ENCODE measurements at regions not wholly inside any gene's neighbourhood (a gene's known extent, or its start where the extent isn't known, plus 50 kb on each side); places are given as distances from the start of the nearest gene placed in this dataset.

DNA sequence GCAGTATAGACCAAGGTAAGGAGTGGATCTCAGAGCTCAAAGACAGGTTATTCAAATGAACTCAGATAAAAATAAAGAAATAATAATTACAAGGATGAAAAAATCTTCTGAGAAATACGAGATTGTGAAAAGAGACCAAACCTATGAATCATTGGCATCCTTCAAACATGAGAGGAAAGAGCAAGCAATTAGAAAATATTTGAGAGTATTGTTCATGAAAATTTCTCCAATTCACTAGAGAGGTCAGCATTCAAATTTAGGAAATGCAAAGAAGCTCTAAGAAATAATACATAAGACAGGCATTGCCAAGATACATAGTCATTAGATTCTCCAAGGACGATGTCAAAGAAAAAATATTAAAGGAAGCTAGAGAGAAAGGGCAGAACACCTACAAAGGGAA, 93.5 kb upstream of the GALNTL6 start:
- no peak for TF ChIP-seq EZH2phosphoT487 (IDR thresholded peaks at IDR 0.05; ENCODE audit: borderline replicate concordance, low read length)
- no peak for TF ChIP-seq CTCF (conservative IDR thresholded peaks at IDR 0.05; ENCODE audit: low read depth, low read length)
- no peak for TF ChIP-seq EZH2 (IDR thresholded peaks at IDR 0.05; ENCODE audit: low read length, unreplicated experiment)
- Histone ChIP-seq H3K9me2 (replicated peaks; ENCODE audit: low read length) (no peaks in the 10 kb centered on the region), H3K4me2 (ENCODE audit: low read length) (no peak overlapping the region), H3K9me3 (ENCODE audit: low read length) (no peaks in the 10 kb centered on the region), H4K20me1 (ENCODE audit: low read length) (no peaks in the 10 kb centered on the region), H3K4me1 (ENCODE audit: insufficient read depth, low read length) (no peaks in the 10 kb centered on the region), H3K4me3 (ENCODE audit: low read length) (no peak overlapping the region), H3K9ac (ENCODE audit: low read length) (no peak overlapping the region), H3K27ac (ENCODE audit: low read length) (no peak overlapping the region), H3F3A (ENCODE audit: low read length, unreplicated experiment) (no peaks in the 10 kb centered on the region), H3K79me2 (ENCODE audit: low read length) (no peaks in the 10 kb centered on the region), H3K27me3 (ENCODE audit: low read length) (no peaks in the 10 kb centered on the region), H3K36me3 (ENCODE audit: low read depth, low read length) (no peaks in the 10 kb centered on the region), H2AFZ (ENCODE audit: low read length) (no peak overlapping the region)
- DNase-seq: no peak
- no TSS peak for BruUV-seq (replicated peaks)
- ChIA-PET POLR2A (ENCODE audit: unreplicated experiment) (no interaction called here), CTCF (no interaction called here)
- no peak for ATAC-seq
- intact Hi-C loops (cut with micrococcal nuclease): no loop called here

GRCh38 chr4:171718665-171719064, 94.5 kb upstream of the GALNTL6 start:
- Histone ChIP-seq H3K79me2 (ENCODE audit: low read length) (no peaks in the 10 kb centered on the region), H3K4me3 (ENCODE audit: low read length) (no peak overlapping the region), H3K4me2 (ENCODE audit: low read length) (no peak overlapping the region), H3K27me3 (ENCODE audit: low read length) (no peaks in the 10 kb centered on the region), H4K20me1 (ENCODE audit: low read length) (no peaks in the 10 kb centered on the region), H3K27ac (ENCODE audit: low read length) (no peak overlapping the region), H3K9me3 (ENCODE audit: low read length) (no peaks in the 10 kb centered on the region), H3K36me3 (ENCODE audit: low read depth, low read length) (no peaks in the 10 kb centered on the region), H3F3A (ENCODE audit: low read length, unreplicated experiment) (no peaks in the 10 kb centered on the region), H3K9me2 (replicated peaks; ENCODE audit: low read length) (no peaks in the 10 kb centered on the region), H3K9ac (ENCODE audit: low read length) (no peak overlapping the region), H3K4me1 (ENCODE audit: insufficient read depth, low read length) (no peaks in the 10 kb centered on the region), H2AFZ (ENCODE audit: low read length) (no peak overlapping the region)
- intact Hi-C loops (cut with micrococcal nuclease): no loop called here
- ChIA-PET POLR2A (ENCODE audit: unreplicated experiment) (no interaction called here), CTCF (no interaction called here)
- TF ChIP-seq CTCF (conservative IDR thresholded peaks at IDR 0.05; ENCODE audit: low read depth, low read length): no peak
- no peak for TF ChIP-seq EZH2phosphoT487 (IDR thresholded peaks at IDR 0.05; ENCODE audit: borderline replicate concordance, low read length)
- TF ChIP-seq EZH2 (IDR thresholded peaks at IDR 0.05; ENCODE audit: low read length, unreplicated experiment): no peak
- DNase-seq (no peak), ATAC-seq (no peak)
- no TSS peak for BruUV-seq (replicated peaks)

GRCh38 chr4:171718069-171718468, 95.1 kb upstream of the GALNTL6 start:
- DNase-seq: no peak
- BruUV-seq (replicated peaks): no TSS peak
- ChIA-PET CTCF (no interaction called here), POLR2A (ENCODE audit: unreplicated experiment) (no interaction called here)
- H3K4me1 ChIP-seq (ENCODE audit: insufficient read depth, low read length): no peaks in the 10 kb centered on the region
- H3K27me3 ChIP-seq (ENCODE audit: low read length): no peaks in the 10 kb centered on the region
- no peaks in the 10 kb centered on the region for H4K20me1 ChIP-seq (ENCODE audit: low read length)
- H3K4me2 ChIP-seq (ENCODE audit: low read length): no peak overlapping the region
- ATAC-seq: no peak
- H3K9me3 ChIP-seq (ENCODE audit: low read length): no peaks in the 10 kb centered on the region
- no peak overlapping the region for H3K9ac ChIP-seq (ENCODE audit: low read length)
- no peaks in the 10 kb centered on the region for H3F3A ChIP-seq (ENCODE audit: low read length, unreplicated experiment)
- no peaks in the 10 kb centered on the region for H3K9me2 ChIP-seq (replicated peaks; ENCODE audit: low read length)
- intact Hi-C loops (cut with micrococcal nuclease): no loop called here
- no peak overlapping the region for H2AFZ ChIP-seq (ENCODE audit: low read length)
- TF ChIP-seq CTCF (conservative IDR thresholded peaks at IDR 0.05; ENCODE audit: low read depth, low read length): no peak
- TF ChIP-seq EZH2 (IDR thresholded peaks at IDR 0.05; ENCODE audit: low read length, unreplicated experiment): no peak
- TF ChIP-seq EZH2phosphoT487 (IDR thresholded peaks at IDR 0.05; ENCODE audit: borderline replicate concordance, low read length): no peak
- H3K36me3 ChIP-seq (ENCODE audit: low read depth, low read length): no peaks in the 10 kb centered on the region
- no peaks in the 10 kb centered on the region for H3K79me2 ChIP-seq (ENCODE audit: low read length)
- no peak overlapping the region for H3K4me3 ChIP-seq (ENCODE audit: low read length)
- H3K27ac ChIP-seq (ENCODE audit: low read length): no peak overlapping the region
